ENCODE measurements at regions not wholly inside any gene's neighbourhood (a gene's known extent, or its start where the extent isn't known, plus 50 kb on each side); places are given as distances from the start of the nearest gene placed in this dataset.
A peak's percentile ranks its signal among the peaks of the same experiment; 100 is the strongest.
"Not testable (repeated sequence)": the region's sequence is repeated elsewhere in the genome, so short reads cannot be mapped to it uniquely, and the experiment has no call there.

GRCh38 chr10:64771253-64772050 is 1250.3 kb downstream of the REEP3 start:
- DNase-seq: no peak

GRCh38 chr10:64773357-64773756 is 1252.2 kb downstream of the REEP3 start:
- DNase-seq: no peak

- DNase-seq: not testable (repeated sequence)
Measured at GRCh38 chr10:64784451-64784850, 1263.2 kb downstream of the REEP3 start.

- DNase-seq: no peak
Measured at GRCh38 chr10:64785816-64786215, 1264.6 kb downstream of the REEP3 start.

- DNase-seq: no peak
Measured at GRCh38 chr10:64786989-64787388, 1265.8 kb downstream of the REEP3 start.

- DNase-seq: no peak
Measured at GRCh38 chr10:64795847-64796246, 1274.6 kb downstream of the REEP3 start.

- no peak for DNase-seq
Measured at GRCh38 chr10:64798297-64798696, 1277.1 kb downstream of the REEP3 start.

GRCh38 chr10:64808233-64808632 is 1287.0 kb downstream of the REEP3 start:
- DNase-seq: not testable (repeated sequence)

- peak; percentile 29 for DNase-seq
Measured at GRCh38 chr10:64810046-64810445, 1288.8 kb downstream of the REEP3 start.

- DNase-seq: no peak
Measured at GRCh38 chr10:64813391-64813790, 1292.2 kb downstream of the REEP3 start.

GRCh38 chr10:64814201-64814600 is 1293.0 kb downstream of the REEP3 start:
- no peak for DNase-seq

GRCh38 chr10:64829888-64830412 is 1308.7 kb downstream of the REEP3 start:
- no peak for DNase-seq

- no peak for DNase-seq
Measured at GRCh38 chr10:64830869-64831268, 1309.7 kb downstream of the REEP3 start.

- no peak for DNase-seq
Measured at GRCh38 chr10:64840341-64840740, 1319.1 kb downstream of the REEP3 start.

GRCh38 chr10:64846700-64847099 is 1325.5 kb downstream of the REEP3 start:
- DNase-seq: peak; percentile 15

GRCh38 chr10:64855941-64856340 is 1334.7 kb downstream of the REEP3 start:
- no peak for DNase-seq

- DNase-seq: no peak
Measured at GRCh38 chr10:64859911-64860310, 1338.7 kb downstream of the REEP3 start.

- no peak for DNase-seq
Measured at GRCh38 chr10:64863836-64864235, 1342.6 kb downstream of the REEP3 start.

- no peak for DNase-seq
Measured at GRCh38 chr10:64867501-64867962, 1346.3 kb downstream of the REEP3 start.

GRCh38 chr10:64873088-64873487 is 1351.9 kb downstream of the REEP3 start:
- DNase-seq: no peak

- DNase-seq: no peak
Measured at GRCh38 chr10:64873959-64874358, 1352.8 kb downstream of the REEP3 start.

GRCh38 chr10:64880546-64880945 is 1359.3 kb downstream of the REEP3 start:
- no peak for DNase-seq

GRCh38 chr10:64881257-64881656 is 1360.1 kb downstream of the REEP3 start:
- no peak for DNase-seq

- no peak for DNase-seq
Measured at GRCh38 chr10:64896582-64896981, 1375.4 kb downstream of the REEP3 start.
